Loucy (cell line): ENCODE measurements at regions not wholly inside any gene's neighbourhood (a gene's known extent, or its start where the extent isn't known, plus 50 kb on each side); places are given as distances from the start of the nearest gene placed in this dataset.

Experiments
- H2AFZ ChIP-seq: fragments of 200-600 bp; sonication (generic); 2 replicates; pipeline ENCODE4 v1.6.0; 2016; ENCODE audit warnings: antibody characterized with exemption, mild to moderate bottlenecking, low read length, moderate library complexity
- H3F3A ChIP-seq: fragments of 200-600 bp; 2 replicates; pipeline ENCODE4 v1.6.0; 2016; ENCODE audit warnings: antibody characterized with exemption, low read depth, mild to moderate bottlenecking
- H3K27me3 ChIP-seq: fragments of 200-600 bp; sonication (generic); 2 replicates; pipeline ENCODE4 v1.6.1; 2014; ENCODE audit warnings: low read length, mild to moderate bottlenecking; ENCODE audit not compliant: insufficient read depth, poor library complexity, severe bottlenecking
- H3K36me3 ChIP-seq: fragments of 200-600 bp; sonication (generic); 2 replicates; pipeline ENCODE4 v1.6.1; 2016; ENCODE audit warnings: low read length; ENCODE audit not compliant: insufficient read depth
- H3K4me1 ChIP-seq: fragments of 200-600 bp; sonication (generic); 2 replicates; pipeline ENCODE4 v1.5.1; 2014; ENCODE audit warnings: low read length, mild to moderate bottlenecking; ENCODE audit not compliant: insufficient read depth, poor library complexity, severe bottlenecking
- H3K4me2 ChIP-seq: fragments of 200-600 bp; sonication (generic); 2 replicates; pipeline ENCODE4 v1.6.0; 2014; ENCODE audit warnings: antibody characterized with exemption, low read length, low read depth, mild to moderate bottlenecking; ENCODE audit not compliant: poor library complexity, severe bottlenecking
- H3K4me3 ChIP-seq: fragments of 200-600 bp; sonication (generic); 2 replicates; pipeline ENCODE4 v1.5.1; 2014; ENCODE audit warnings: low read length, mild to moderate bottlenecking, mixed read lengths; ENCODE audit not compliant: poor library complexity, severe bottlenecking
- H3K79me2 ChIP-seq: fragments of 200-600 bp; sonication (generic); 2 replicates; pipeline ENCODE4 v1.6.1; 2014; ENCODE audit warnings: low read length; ENCODE audit not compliant: insufficient read depth
- H3K9ac ChIP-seq: fragments of 200-600 bp; sonication (generic); 2 replicates; pipeline ENCODE4 v1.6.0; 2014; ENCODE audit warnings: mild to moderate bottlenecking, low read depth, low read length, moderate library complexity; ENCODE audit not compliant: poor library complexity, severe bottlenecking
- H3K9me2 ChIP-seq: fragments of 200-600 bp; sonication (generic); replicated peaks from 2 replicates; pipeline ENCODE4 v1.6.1; 2016; ENCODE audit warnings: low read depth, low read length, mixed read lengths
- H3K9me3 ChIP-seq: fragments of 200-600 bp; sonication (generic); 2 replicates; pipeline ENCODE4 v1.6.1; 2014; ENCODE audit warnings: mild to moderate bottlenecking, antibody characterized with exemption, low read length, low read depth; ENCODE audit not compliant: insufficient read depth
- H4K20me1 ChIP-seq: fragments of 200-600 bp; sonication (generic); 2 replicates; pipeline ENCODE4 v1.6.0; 2014; ENCODE audit warnings: antibody characterized with exemption, low read length, mild to moderate bottlenecking; ENCODE audit not compliant: insufficient read depth, poor library complexity, severe bottlenecking
- EZH2phosphoT487 ChIP-seq: fragments of 200-600 bp; IDR thresholded peaks from 2 replicates; pipeline ENCODE4 v1.6.1; 2018; ENCODE audit warnings: antibody characterized with exemption, mild to moderate bottlenecking, moderate library complexity, borderline replicate concordance
- TF ChIP-seq, protein P1 (sequence below): fragments of 200-600 bp; sonication (generic); conservative IDR thresholded peaks from 2 replicates; pipeline ENCODE4 v1.5.1; 2014; ENCODE audit warnings: mild to moderate bottlenecking, antibody characterized with exemption, low read length

DNA sequence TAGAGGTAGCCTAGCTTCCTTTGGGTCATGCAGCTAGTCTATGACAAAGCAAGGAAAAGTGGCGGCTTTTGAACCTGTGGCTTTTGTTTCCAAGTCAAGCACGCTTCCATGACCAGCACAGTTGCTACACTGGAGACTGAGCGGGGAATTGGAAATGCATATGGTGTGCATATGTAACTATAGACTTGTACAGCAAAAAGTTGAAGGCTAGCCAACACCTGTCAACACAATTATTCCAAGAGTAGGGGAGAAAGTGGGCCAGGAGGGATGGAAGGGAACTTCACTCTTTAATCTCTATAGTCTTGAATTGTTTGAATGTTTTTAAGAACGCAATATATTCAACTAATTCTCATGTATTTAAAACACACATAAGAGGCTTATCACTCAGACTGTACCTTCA, 218.5 kb upstream of the CADM1 start:
- H3K27me3 ChIP-seq = no peaks in the 10 kb centered on the region
- no peak overlapping the region for H3K4me2 ChIP-seq
- no peaks in the 10 kb centered on the region for H3K9me3 ChIP-seq
- H2AFZ ChIP-seq = no peak overlapping the region
- no peak overlapping the region for H3K9ac ChIP-seq
- no peak overlapping the region for H3K4me3 ChIP-seq
- no peaks in the 10 kb centered on the region for H3K36me3 ChIP-seq
- no peaks in the 10 kb centered on the region for H3F3A ChIP-seq
- H3K4me1 ChIP-seq = no peaks in the 10 kb centered on the region
- H3K9me2 ChIP-seq = no peaks in the 10 kb centered on the region
- H4K20me1 ChIP-seq = no peaks in the 10 kb centered on the region
- no peaks in the 10 kb centered on the region for H3K79me2 ChIP-seq
- TF ChIP-seq EZH2phosphoT487 = no peak
- TF ChIP-seq, protein P1, sequence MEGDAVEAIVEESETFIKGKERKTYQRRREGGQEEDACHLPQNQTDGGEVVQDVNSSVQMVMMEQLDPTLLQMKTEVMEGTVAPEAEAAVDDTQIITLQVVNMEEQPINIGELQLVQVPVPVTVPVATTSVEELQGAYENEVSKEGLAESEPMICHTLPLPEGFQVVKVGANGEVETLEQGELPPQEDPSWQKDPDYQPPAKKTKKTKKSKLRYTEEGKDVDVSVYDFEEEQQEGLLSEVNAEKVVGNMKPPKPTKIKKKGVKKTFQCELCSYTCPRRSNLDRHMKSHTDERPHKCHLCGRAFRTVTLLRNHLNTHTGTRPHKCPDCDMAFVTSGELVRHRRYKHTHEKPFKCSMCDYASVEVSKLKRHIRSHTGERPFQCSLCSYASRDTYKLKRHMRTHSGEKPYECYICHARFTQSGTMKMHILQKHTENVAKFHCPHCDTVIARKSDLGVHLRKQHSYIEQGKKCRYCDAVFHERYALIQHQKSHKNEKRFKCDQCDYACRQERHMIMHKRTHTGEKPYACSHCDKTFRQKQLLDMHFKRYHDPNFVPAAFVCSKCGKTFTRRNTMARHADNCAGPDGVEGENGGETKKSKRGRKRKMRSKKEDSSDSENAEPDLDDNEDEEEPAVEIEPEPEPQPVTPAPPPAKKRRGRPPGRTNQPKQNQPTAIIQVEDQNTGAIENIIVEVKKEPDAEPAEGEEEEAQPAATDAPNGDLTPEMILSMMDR = no peak

DNA sequence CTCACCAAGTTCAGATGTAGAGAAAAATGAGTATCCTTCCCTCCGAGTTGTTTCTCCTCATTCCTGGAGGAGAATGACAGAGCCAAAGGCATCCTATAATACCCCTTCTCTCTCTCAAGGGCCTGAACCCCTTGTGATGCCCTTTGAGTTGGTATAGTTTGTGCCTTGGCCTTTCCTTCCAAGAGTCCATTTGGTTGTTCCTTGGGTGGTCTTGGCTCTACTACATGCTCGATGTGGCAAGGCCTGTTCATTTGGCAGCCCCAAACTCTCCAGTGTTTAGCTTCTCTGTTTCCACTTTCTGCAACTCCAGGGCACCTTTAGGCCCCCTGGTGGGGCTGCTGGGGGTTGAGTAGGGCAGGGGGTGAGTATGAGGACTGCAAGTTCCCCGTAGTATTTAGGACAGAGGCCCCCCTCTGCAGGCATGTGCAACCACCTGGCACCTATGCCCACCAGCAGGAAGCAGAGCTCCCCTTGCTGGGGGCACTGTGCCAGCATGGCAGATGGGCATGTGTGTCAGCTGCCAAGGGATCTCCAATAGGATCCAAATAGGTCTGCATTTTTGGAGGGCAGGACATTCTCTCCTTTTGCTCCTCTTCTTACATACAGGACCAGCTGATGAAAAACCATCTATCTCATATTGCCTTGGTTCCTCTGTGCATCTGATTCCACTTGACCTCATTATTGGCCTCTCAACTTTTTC, 217.2 kb upstream of the CADM1 start:
- Histone ChIP-seq H4K20me1 (no peaks in the 10 kb centered on the region), H3K27me3 (no peaks in the 10 kb centered on the region), H3K9me2 (no peaks in the 10 kb centered on the region), H3K36me3 (no peaks in the 10 kb centered on the region), H3K9me3 (no peaks in the 10 kb centered on the region), H3F3A (no peaks in the 10 kb centered on the region), H3K4me1 (no peaks in the 10 kb centered on the region), H3K79me2 (no peaks in the 10 kb centered on the region), H3K4me2 (no peak overlapping the region), H3K9ac (no peak overlapping the region), H3K4me3 (no peak overlapping the region), H2AFZ (no peak overlapping the region)
- no peak for TF ChIP-seq EZH2phosphoT487
- TF ChIP-seq, protein P1 = no peak

DNA sequence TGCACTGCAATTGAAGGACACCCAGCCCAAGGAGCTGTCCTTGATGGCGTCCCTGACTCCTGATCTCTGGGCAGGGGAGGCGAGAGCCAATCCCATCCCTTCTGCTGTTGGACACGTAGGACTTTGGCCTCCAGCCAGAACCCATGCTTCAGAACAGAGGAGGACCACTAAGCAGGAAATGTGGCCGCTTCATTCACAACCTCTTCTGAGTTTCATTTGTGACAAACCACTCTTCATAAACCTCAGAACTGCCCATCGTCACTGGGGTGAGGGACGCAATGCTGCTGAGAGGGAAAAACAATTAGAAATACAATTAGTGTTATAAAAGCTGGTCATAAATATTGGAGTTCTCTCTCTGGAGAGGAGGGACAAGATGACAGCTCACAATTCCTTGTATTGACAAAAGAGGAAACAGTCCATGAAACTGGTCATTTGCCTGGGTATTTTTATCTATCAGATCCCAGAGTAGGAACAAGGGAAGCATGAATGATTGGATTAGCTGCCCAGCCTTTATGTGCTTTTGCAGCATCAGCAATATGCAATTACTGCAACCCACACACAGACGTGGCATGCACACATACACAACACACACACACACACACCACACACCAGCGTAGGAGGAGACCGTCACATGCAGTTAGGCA, 216.5 kb upstream of the CADM1 start:
- no peaks in the 10 kb centered on the region for H3K4me1 ChIP-seq
- H3F3A ChIP-seq = no peaks in the 10 kb centered on the region
- no peaks in the 10 kb centered on the region for H3K79me2 ChIP-seq
- no peak overlapping the region for H2AFZ ChIP-seq
- H3K4me2 ChIP-seq = no peak overlapping the region
- no peak overlapping the region for H3K4me3 ChIP-seq
- H3K36me3 ChIP-seq = no peaks in the 10 kb centered on the region
- no peaks in the 10 kb centered on the region for H3K9me3 ChIP-seq
- no peaks in the 10 kb centered on the region for H4K20me1 ChIP-seq
- TF ChIP-seq, protein P1 = no peak
- TF ChIP-seq EZH2phosphoT487 = no peak
- H3K9me2 ChIP-seq = no peaks in the 10 kb centered on the region
- H3K9ac ChIP-seq = no peak overlapping the region
- no peaks in the 10 kb centered on the region for H3K27me3 ChIP-seq
